ENCODE measurements at regions not wholly inside any gene's neighbourhood (a gene's known extent, or its start where the extent isn't known, plus 50 kb on each side); places are given as distances from the start of the nearest gene placed in this dataset.

DNA sequence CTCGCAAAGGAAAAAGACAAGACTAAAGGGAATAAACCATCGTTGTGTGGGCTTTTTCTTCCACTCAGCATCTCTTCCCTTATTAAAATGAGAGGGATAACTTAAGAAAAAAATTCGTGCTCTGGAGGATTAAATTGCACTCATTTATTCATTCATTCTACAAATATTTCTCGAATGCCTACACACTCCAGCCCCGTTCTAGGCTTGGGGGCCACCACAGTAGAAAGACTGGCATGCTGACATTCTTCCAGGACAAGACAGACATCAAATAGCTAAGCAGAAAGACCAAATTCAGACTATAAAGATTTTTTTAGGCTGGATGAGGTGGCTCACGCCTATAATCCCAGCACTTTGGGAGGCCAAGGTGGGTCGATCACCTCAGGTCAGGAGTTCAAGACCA, 65.3 kb upstream of the IL12A start:
- no peak for FAIRE-seq
- no peak overlapping the region for H3K4me3 ChIP-seq (ENCODE audit: control insufficient read depth in 2 of 3, extremely low read depth in 1 of 3, insufficient read depth in 2 of 3, low read depth in 1 of 3, low read length in 3 of 3)
- no peak overlapping the region for H3K27ac ChIP-seq (ENCODE audit: control insufficient read depth, insufficient read depth, low read length)
- H3K36me3 ChIP-seq (ENCODE audit: control insufficient read depth in 2 of 2, extremely low read depth in 1 of 2, insufficient read depth in 2 of 2, low read length in 2 of 2): no peaks in the 10 kb centered on the region
- dilution Hi-C loops (cut with MboI; ENCODE audit: extremely low pct_ligation_motif_present, low sequenced_read_pairs): no loop called here
- peaks cover 10% of the 10 kb centered on the region for H3K4me1 ChIP-seq (ENCODE audit: control insufficient read depth, extremely low read depth, insufficient read depth, low read length)
- no peaks in the 10 kb centered on the region for H3K79me2 ChIP-seq (ENCODE audit: control insufficient read depth, insufficient read depth, low read length)
- H4K20me1 ChIP-seq (ENCODE audit: control insufficient read depth, extremely low read depth, insufficient read depth, low read length): no peaks in the 10 kb centered on the region
- no peaks in the 10 kb centered on the region for H3K9me1 ChIP-seq (ENCODE audit: control insufficient read depth, extremely low read depth, insufficient read depth, low read length)
- H3K9me3 ChIP-seq (ENCODE audit: control insufficient read depth, low read depth, low read length): no peaks in the 10 kb centered on the region
- H3K27me3 ChIP-seq (ENCODE audit: control insufficient read depth, extremely low read depth, insufficient read depth, low read length): no peaks in the 10 kb centered on the region
- H3K9ac ChIP-seq (ENCODE audit: control insufficient read depth, extremely low read depth, insufficient read depth, low read length): no peak overlapping the region
- no peak overlapping the region for H2AFZ ChIP-seq (ENCODE audit: control insufficient read depth, low read length)
- DNase-seq (ENCODE audit: low read depth, low spot score): no peak
- TF ChIP-seq, protein P1, sequence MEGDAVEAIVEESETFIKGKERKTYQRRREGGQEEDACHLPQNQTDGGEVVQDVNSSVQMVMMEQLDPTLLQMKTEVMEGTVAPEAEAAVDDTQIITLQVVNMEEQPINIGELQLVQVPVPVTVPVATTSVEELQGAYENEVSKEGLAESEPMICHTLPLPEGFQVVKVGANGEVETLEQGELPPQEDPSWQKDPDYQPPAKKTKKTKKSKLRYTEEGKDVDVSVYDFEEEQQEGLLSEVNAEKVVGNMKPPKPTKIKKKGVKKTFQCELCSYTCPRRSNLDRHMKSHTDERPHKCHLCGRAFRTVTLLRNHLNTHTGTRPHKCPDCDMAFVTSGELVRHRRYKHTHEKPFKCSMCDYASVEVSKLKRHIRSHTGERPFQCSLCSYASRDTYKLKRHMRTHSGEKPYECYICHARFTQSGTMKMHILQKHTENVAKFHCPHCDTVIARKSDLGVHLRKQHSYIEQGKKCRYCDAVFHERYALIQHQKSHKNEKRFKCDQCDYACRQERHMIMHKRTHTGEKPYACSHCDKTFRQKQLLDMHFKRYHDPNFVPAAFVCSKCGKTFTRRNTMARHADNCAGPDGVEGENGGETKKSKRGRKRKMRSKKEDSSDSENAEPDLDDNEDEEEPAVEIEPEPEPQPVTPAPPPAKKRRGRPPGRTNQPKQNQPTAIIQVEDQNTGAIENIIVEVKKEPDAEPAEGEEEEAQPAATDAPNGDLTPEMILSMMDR (optimal IDR thresholded peaks at IDR 0.05 in 1 of 3, IDR thresholded peaks at IDR 0.05 in 1 of 3, conservative IDR thresholded peaks at IDR 0.05 in 1 of 3; ENCODE audit: extremely low read depth in 1 of 3, insufficient read depth in 2 of 3, low read length in 3 of 3): no peak
- no peak for TF ChIP-seq EZH2 (IDR thresholded peaks at IDR 0.05; ENCODE audit: low read length)
- no peak overlapping the region for H3K4me2 ChIP-seq (ENCODE audit: control insufficient read depth, extremely low read depth, insufficient read depth, low read depth, low read length)

DNA sequence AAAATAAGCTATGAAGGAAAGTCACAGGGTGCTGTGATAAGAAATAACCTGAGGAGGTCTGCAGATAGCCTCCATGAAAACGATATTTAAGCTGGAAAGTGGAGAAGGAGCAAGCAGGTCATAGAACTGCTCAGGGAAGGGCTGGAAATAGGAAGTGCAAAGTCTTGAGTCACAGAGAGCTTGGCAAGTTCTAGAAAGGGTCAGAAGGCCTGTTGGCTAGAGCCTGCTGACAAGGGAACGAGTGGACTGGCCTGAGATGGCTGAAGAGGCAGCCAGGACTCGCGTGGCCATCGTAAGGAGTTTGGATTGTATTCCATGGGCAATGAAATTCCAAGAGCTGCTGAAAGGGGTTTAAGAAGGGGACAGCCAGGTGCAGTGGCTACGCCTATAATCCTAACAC, 64.7 kb upstream of the IL12A start:
- TF ChIP-seq, protein P1 (optimal IDR thresholded peaks at IDR 0.05 in 1 of 3, IDR thresholded peaks at IDR 0.05 in 1 of 3, conservative IDR thresholded peaks at IDR 0.05 in 1 of 3; ENCODE audit: extremely low read depth in 1 of 3, insufficient read depth in 2 of 3, low read length in 3 of 3): no peak
- TF ChIP-seq EZH2 (IDR thresholded peaks at IDR 0.05; ENCODE audit: low read length): no peak
- H3K9me1 ChIP-seq (ENCODE audit: control insufficient read depth, extremely low read depth, insufficient read depth, low read length): no peaks in the 10 kb centered on the region
- dilution Hi-C loops (cut with MboI; ENCODE audit: extremely low pct_ligation_motif_present, low sequenced_read_pairs): no loop called here
- FAIRE-seq (no peak), DNase-seq (ENCODE audit: low read depth, low spot score) (no peak)
- no peak overlapping the region for H3K9ac ChIP-seq (ENCODE audit: control insufficient read depth, extremely low read depth, insufficient read depth, low read length)
- no peak overlapping the region for H3K4me3 ChIP-seq (ENCODE audit: control insufficient read depth in 2 of 3, extremely low read depth in 1 of 3, insufficient read depth in 2 of 3, low read depth in 1 of 3, low read length in 3 of 3)
- H3K4me2 ChIP-seq (ENCODE audit: control insufficient read depth, extremely low read depth, insufficient read depth, low read depth, low read length): no peak overlapping the region
- no peak overlapping the region for H2AFZ ChIP-seq (ENCODE audit: control insufficient read depth, low read length)
- H3K4me1 ChIP-seq (ENCODE audit: control insufficient read depth, extremely low read depth, insufficient read depth, low read length): peaks cover 16% of the 10 kb centered on the region
- H3K27me3 ChIP-seq (ENCODE audit: control insufficient read depth, extremely low read depth, insufficient read depth, low read length): no peaks in the 10 kb centered on the region
- H3K9me3 ChIP-seq (ENCODE audit: control insufficient read depth, low read depth, low read length): no peaks in the 10 kb centered on the region
- no peak overlapping the region for H3K27ac ChIP-seq (ENCODE audit: control insufficient read depth, insufficient read depth, low read length)
- no peaks in the 10 kb centered on the region for H3K79me2 ChIP-seq (ENCODE audit: control insufficient read depth, insufficient read depth, low read length)
- H3K36me3 ChIP-seq (ENCODE audit: control insufficient read depth in 2 of 2, extremely low read depth in 1 of 2, insufficient read depth in 2 of 2, low read length in 2 of 2): no peaks in the 10 kb centered on the region
- no peaks in the 10 kb centered on the region for H4K20me1 ChIP-seq (ENCODE audit: control insufficient read depth, extremely low read depth, insufficient read depth, low read length)
